GM21381 (cell line): ENCODE measurements at regions not wholly inside any gene's neighbourhood (a gene's known extent, or its start where the extent isn't known, plus 50 kb on each side); places are given as distances from the start of the nearest gene placed in this dataset.

Experiments used
- ATAC-seq: cut with Tn5 transposase; IDR thresholded peaks from one replicate; pipeline ENCODE4 v1.9.1; 2021; ENCODE audit warnings: mild to moderate bottlenecking, moderate library complexity; ENCODE audit not compliant: unreplicated experiment

GRCh38 chr1:209042413-209042812 is 541.1 kb upstream of the CAMK1G start:
- ATAC-seq, result no peak

- no peak for ATAC-seq
Measured at GRCh38 chr1:209045331-209046057, 538.0 kb upstream of the CAMK1G start.

GRCh38 chr1:209046058-209046417 is 537.5 kb upstream of the CAMK1G start:
- no peak for ATAC-seq

- no peak for ATAC-seq
Measured at GRCh38 chr1:209046935-209047334, 536.6 kb upstream of the CAMK1G start.

- ATAC-seq, result no peak
Measured at GRCh38 chr1:209048941-209049669, 534.4 kb upstream of the CAMK1G start.

GRCh38 chr1:209051570-209051969 is 531.9 kb upstream of the CAMK1G start:
- ATAC-seq, result no peak

GRCh38 chr1:209053587-209053986 is 529.9 kb upstream of the CAMK1G start:
- no peak for ATAC-seq

- ATAC-seq, result no peak
Measured at GRCh38 chr1:209057083-209057482, 526.4 kb upstream of the CAMK1G start.

- ATAC-seq, result no peak
Measured at GRCh38 chr1:209057901-209058300, 525.6 kb upstream of the CAMK1G start.

- ATAC-seq, result no peak
Measured at GRCh38 chr1:209059376-209059775, 524.1 kb upstream of the CAMK1G start.

GRCh38 chr1:209059981-209060380 is 523.5 kb upstream of the CAMK1G start:
- no peak for ATAC-seq

GRCh38 chr1:209062081-209062620 is 521.4 kb upstream of the CAMK1G start:
- ATAC-seq, result no peak

GRCh38 chr1:209062863-209063262 is 520.7 kb upstream of the CAMK1G start:
- peak; percentile 62 for ATAC-seq

GRCh38 chr1:209063767-209064659 is 519.5 kb upstream of the CAMK1G start:
- ATAC-seq, result no peak

- no peak for ATAC-seq
Measured at GRCh38 chr1:209064850-209065706, 518.4 kb upstream of the CAMK1G start.

GRCh38 chr1:209072481-209072880 is 511.0 kb upstream of the CAMK1G start:
- ATAC-seq, result no peak

- no peak for ATAC-seq
Measured at GRCh38 chr1:209073879-209074278, 509.6 kb upstream of the CAMK1G start.

GRCh38 chr1:209074575-209075250 is 508.8 kb upstream of the CAMK1G start:
- ATAC-seq, result no peak

GRCh38 chr1:209076688-209077087 is 506.8 kb upstream of the CAMK1G start:
- no peak for ATAC-seq
